AG10803 (cell line): ENCODE measurements at regions not wholly inside any gene's neighbourhood (a gene's known extent, or its start where the extent isn't known, plus 50 kb on each side); places are given as distances from the start of the nearest gene placed in this dataset.

ENCODE experiments used
- DNase-seq: peaks from one replicate; pipeline ENCODE4 v3.0.0; 2010; ENCODE audit warnings: low read depth
- H3K4me3 ChIP-seq: 2 replicates; pipeline ENCODE4 v1.5.1; 2011; ENCODE audit warnings: mild to moderate bottlenecking, low read length, control low read depth
- TF ChIP-seq, protein P1 (sequence below): conservative IDR thresholded peaks from 2 replicates; pipeline ENCODE4 v1.5.1; 2011; ENCODE audit warnings: mild to moderate bottlenecking, low read length, control low read depth, inconsistent platforms

DNA sequence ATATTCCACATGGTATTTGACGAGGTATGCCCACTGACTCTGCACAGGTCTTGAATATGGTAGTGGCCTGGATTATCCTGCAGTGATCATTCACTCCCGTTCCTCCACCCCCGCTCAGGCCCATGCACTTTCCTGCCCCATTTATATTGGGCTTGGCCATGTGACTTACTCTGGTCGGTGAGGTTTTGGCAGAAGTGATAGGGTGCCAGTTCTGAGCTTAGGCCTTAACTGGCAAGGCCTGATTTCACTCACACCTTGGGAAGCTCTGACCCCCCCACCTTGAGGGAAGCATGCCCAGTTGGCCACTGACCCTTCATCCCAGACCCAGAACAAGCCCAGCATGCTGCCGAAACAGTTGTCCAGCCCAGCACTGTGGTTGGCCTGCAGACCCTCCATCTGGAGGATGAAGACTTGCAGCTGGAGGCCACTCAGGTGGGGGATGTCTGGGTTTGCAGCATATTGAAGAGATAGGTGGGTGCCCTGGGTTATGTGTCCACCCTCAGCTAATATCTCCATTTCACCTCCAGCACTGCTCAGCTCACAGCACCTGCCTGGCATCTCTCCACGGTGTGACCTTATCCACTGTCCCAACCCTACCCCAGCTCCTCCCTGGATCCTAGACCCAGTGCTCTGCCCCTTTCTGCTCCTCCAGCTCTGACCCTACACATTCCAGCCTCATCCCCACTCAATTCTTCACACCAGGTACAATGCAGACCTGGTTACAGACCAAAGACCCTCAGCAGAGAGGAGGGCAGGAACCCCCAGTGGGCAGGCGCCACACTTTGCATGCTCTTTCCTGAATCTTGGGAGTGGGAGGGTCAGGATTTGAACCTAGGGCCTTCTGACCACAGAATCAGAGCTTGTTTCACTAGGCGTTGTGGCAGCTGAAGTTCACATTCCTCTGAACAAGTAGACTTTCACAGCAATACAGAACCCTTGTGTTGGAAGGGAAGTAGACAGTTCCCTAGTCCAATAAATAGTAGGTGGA lies 138.1 kb upstream of the CHST15 start:
- TF ChIP-seq, protein P1, sequence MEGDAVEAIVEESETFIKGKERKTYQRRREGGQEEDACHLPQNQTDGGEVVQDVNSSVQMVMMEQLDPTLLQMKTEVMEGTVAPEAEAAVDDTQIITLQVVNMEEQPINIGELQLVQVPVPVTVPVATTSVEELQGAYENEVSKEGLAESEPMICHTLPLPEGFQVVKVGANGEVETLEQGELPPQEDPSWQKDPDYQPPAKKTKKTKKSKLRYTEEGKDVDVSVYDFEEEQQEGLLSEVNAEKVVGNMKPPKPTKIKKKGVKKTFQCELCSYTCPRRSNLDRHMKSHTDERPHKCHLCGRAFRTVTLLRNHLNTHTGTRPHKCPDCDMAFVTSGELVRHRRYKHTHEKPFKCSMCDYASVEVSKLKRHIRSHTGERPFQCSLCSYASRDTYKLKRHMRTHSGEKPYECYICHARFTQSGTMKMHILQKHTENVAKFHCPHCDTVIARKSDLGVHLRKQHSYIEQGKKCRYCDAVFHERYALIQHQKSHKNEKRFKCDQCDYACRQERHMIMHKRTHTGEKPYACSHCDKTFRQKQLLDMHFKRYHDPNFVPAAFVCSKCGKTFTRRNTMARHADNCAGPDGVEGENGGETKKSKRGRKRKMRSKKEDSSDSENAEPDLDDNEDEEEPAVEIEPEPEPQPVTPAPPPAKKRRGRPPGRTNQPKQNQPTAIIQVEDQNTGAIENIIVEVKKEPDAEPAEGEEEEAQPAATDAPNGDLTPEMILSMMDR: no peak
- H3K4me3 ChIP-seq: no peak overlapping the region

DNA sequence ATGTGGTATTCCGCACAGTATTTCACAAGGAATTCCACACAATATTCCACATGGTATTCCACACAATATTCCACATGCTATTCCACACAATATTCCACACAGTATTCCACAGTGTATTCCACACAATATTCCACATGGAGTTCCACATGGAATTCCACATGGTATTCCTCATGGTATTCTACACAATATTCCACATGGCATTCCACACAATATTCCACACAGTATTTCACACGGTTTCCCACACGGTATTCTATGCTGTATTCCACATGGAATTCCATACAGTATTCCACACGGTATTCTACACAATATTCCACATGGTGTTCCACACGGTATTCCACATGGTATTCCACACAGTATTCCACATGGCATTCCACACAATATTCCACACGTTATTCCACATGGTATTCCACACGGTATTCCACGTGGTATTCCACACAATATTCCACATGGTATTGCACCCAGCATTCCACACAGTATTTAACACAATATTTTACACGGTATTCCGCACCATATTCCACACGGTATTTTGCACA lies 137.3 kb upstream of the CHST15 start:
- TF ChIP-seq, protein P1: no peak
- DNase-seq: no peak
- H3K4me3 ChIP-seq: no peak overlapping the region

More for the DNA sequence above, 138.1 kb upstream of the CHST15 start:
- DNase-seq: no peak

DNA sequence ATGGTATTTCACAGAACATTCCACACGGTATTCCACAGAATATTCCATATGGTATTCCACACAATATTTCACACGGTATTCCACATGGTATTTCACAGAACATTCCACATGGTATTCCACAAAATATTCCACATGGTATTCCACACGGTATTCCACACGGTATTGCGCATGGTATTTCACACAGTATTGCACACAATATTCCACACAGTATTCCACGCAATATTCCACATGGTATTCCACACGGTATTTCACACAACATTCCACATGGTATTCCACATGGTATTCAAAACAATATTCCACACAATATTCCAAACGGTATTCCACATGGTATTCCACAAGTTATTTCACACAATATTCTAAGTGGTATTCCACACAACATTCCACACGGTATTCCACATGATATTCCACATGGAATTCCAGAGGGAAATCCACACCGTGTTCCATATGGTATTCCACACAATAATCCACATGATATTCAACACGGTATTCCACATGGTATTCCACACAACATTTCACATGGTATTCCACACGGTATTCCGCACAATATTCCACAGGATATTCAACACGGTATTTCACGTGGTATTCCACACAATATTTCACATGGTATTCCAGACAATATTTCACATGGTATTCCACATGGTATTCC lies 136.7 kb upstream of the CHST15 start:
- TF ChIP-seq, protein P1: no peak
- no peak for DNase-seq
- no peak overlapping the region for H3K4me3 ChIP-seq

DNA sequence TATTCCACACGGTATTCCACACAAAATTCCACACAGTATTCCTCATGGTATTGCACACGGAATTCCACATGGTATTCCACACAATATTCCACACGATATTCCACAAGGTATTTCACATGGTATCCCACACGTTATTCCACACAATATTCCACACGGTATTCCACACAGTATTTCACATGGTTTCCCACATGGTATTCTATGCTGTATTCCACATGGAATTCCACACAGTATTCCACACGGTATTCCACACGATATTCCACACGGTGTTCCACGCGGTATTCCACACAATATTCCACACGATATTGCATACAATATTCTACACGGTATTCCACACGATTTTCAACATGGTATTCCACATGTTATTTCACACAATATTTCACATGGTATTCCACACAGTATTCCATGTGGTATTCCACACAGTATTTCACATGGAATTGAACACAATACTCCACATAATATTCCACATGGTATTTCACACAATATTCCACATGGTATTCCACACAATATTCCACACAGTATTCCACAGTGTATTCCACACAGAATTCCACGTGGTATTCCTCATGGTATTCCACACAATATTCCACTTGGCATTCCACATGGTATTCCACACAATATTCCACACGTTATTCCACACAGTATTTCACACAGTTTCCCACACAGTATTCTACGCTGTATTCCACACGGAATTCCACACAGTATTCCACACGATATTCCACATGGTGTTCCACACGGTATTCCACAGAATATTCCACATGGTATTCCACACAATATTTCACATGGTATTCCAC lies 136.0 kb upstream of the CHST15 start:
- H3K4me3 ChIP-seq: no peak overlapping the region
- DNase-seq: no peak
- TF ChIP-seq, protein P1: no peak

DNA sequence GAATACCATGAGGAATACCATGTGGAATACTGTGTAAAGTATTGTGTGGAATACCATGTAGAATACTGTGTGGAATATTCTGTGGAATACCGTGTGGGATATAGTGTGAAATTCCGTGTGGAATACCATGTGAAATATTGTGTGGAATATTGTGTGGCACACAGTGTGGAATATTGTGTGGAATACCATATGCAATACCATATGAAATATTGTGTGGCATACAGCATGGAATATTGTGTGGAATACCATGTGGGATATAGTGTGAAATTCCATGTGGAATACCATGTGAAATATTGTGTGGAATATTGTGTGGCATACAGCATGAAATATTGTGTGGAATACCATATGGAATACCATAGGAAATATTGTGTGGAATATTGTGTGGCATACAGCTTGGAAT lies 135.1 kb upstream of the CHST15 start:
- H3K4me3 ChIP-seq: no peak overlapping the region
- no peak for DNase-seq
- TF ChIP-seq, protein P1: no peak

DNA sequence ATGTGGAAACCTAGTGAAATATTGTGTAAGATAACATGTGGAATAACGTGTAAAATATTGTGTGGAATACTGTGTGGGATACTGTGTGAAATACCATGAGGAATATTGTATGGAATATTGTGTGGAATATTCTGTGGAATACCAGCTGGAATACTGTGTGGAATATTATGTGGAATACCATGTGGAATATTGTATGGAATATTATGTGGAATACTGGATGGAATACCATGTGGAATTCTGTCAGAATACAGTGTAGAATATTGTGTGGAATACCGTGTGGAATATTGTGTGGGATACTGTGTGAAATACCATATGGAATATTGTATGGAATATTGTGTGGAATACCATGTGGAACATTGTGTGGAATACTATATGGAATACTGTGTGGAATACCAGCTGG lies 134.6 kb upstream of the CHST15 start:
- TF ChIP-seq, protein P1: no peak
- DNase-seq: no peak
- no peak overlapping the region for H3K4me3 ChIP-seq
